Stimulated activated CD4-positive, alpha-beta T cell treated with anti-CD3 and anti-CD28 coated beads, Interleukin-4, amount 100 ng/mL, for 1 hour (primary cell): ENCODE measurements at regions not wholly inside any gene's neighbourhood (a gene's known extent, or its start where the extent isn't known, plus 50 kb on each side); places are given as distances from the start of the nearest gene placed in this dataset.

ENCODE experiments used
- DNase-seq: peaks from one replicate; pipeline ENCODE4 v3.0.0-alpha.2; 2020

DNA sequence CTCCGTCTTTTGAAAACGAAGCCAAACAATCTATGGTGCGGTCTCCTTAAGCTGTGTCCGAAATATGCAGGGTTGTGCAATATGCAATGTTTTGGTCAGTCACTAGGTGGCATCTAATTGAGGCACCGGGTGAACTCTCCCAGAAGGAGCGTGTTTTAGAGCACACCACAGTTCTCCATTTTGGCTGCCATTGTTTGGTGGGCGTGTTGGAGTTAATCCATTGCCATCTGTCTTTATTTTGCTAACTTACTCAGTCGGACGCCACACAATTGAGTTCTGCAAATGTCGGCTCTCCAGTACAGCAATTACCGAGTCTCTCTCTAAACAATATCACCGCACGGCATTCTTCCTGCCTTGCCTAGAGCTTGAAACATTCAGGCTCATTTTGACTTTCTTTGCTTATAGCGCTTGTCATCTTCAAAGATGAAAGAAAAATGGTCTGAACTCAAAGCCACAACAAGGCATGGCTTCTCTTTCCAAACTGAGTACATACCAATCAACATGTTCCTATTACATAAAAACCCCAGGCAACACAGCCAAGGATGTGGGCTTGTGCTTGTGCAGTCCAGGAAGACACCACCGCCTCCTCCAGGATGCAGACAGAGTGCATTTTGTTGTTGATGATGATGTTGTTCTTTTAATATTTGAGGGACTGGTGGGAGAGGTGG lies 182.0 kb upstream of the SERP2 start:
- peak; percentile 15 for DNase-seq

DNA sequence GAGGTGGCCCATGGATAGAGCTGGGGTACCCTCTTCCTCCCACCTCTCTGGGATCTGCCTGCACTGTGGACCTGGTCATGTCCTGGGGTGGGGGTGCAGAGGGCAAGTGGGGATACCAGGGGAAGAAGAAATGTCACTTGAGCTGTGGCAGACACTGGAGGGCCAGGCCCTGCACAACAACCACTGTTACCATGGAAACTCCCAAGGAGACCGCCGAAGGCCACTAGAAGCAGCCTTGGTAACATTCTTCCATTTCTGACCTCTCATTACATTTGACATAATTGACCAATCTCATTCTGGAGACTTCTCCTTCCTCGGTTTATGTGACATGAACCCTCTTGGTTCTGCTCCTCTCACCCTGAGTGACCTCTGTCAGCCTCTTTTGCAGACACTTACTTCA lies 179.9 kb upstream of the SERP2 start:
- DNase-seq = no peak

DNA sequence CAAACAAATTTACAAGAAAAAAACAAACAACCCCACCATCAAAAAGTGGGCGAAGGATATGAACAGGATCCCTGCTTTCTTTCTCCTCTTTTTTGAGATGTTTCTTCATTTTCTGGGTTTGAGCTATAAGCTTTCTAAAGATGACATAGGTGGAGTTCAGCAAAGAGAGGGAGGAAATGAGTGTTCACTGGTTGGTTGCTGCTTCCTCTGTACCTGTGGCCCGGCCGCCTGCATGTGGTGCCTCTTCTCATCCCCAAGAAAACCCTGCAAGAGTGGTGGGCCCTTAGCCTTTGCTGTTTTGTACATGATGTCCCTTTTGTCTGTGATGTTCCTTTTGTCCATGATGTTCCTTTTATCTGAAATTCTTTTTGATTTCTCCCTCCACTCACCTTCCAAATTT lies 178.4 kb upstream of the SERP2 start:
- no peak for DNase-seq

DNA sequence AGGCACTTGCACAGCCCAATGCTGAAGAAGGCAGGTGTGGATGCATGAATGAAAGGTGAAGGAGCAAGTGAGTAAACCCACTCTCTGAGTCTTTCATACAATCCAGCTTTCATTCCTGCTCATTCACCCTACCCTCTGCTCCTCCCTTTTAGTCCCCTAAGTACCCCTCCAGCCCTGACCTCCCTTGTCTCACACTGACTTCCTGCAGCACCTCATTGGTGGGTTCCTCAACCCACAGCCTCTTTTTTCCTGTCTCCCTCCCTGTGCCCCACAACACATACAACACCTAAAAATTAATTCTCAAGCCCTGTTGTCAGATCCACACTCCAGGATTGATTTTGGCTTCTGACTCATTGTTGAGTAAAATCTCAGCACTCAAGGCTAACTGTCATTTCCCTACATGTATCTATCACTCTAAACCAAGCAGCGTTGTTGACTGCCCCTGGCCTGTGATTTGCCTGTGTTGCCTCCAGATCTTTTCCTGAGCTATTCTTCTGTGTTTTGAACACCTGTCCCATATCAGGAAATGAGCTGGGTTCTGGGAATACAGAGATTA lies 177.3 kb upstream of the SERP2 start:
- no peak for DNase-seq

DNA sequence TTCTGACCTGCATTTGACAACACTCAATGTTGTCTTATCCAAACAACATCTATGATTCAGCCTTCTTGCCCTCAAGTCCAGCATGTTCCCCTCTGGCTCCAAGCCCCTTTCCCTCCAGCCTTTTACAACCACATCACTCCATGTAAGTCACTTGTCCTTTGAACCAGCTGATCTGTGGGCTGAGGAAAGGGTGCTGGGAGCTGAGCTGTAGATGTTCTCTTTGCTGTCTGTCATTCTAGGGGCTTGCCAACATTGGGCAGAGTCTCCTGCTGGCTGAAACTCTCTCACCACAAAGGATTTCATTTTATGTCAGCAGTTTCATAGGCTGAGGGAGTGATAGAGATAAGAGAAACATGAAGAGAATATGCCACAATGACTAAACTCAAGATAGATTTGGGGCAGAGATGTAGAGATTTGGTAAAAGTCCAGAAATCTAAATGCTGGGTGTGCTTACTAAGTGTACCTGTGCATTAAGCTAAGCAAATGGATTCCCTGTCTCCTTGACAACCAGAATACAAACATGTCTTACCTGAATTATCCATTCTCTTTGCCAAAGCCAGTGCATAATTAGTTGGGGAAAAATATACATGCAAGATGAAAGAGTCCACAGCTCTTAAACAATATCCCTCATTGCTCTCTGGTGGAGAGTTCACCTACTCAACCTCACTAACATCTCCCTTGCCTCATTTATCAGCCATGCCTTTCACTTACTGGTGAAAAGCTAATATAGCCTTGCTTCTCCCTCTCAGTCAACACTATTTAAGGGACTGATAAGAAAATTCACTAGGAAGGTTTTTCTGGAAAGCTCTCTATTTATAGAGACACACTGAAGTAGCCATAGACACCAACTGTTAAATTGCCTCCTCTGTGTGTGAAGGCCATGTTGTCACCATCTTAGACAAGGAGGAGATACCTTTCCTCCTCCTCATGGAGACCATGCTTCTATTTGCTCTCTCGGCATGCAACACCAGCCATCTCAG lies 175.5 kb upstream of the SERP2 start:
- DNase-seq = no peak

DNA sequence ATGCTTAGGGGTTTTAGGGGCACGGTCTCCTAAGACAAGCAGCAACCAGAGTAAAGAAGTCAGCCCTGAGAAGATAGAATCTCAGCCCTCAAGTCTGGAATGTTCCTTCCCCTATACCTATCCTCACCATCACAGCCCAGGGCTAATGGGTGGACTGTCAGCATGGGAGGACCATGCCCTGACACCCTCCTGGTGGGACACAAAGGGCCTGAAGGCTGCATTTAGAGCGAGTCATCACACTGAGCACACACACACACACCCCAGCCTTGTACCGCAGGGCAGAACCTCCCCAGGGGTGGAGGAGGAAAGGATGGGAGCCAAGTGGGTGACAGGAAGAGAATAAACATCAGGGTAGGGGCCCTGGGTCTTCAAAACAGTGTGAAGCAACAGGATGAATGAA lies 174.8 kb upstream of the SERP2 start:
- DNase-seq = no peak

DNA sequence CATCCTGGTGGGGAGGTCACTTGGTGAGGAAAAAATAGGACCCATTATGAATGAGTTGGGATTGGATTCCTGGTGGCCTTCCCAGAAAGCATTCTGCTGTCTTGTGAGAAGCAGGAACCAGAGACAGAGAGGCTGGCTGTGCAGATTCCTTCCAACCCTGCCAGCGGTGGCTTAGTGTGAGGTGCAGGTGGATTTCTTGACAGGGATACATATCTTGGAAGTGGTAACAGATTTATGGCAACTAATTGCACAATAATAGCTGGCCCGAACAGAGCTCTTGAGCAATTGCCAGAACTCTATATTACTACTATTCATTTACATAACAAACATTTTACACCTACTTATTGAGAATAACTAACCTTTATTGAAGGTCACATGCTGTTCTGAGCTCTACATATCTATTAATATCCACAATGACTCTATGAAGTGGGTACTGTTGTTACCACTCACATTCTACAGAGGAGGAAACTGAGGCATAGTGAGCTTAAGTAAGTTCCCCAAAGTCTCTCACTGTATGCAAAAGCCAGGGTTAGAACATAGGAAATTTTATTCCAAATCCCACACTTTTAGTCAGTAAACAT lies 173.9 kb upstream of the SERP2 start:
- DNase-seq = no peak

DNA sequence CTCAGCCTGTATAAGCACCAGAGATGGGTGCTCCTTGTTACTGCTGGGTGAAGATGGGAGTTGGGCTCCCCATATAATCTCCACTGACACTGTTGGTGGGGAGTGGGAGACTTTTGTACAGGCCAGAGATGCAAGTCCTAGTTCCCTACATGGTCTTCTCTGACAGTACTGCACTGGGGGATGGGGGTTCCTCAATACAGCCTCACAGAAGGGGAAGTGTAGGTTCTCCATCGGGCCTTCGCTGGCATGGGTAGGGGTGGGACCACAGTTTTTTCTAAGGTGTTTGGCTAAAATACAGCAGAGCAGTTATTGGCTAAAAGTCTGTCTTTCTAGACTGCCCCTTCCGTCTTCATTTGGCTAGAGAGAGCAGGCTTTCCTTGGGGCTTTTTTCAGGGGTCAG lies 167.2 kb upstream of the SERP2 start:
- no peak for DNase-seq

DNA sequence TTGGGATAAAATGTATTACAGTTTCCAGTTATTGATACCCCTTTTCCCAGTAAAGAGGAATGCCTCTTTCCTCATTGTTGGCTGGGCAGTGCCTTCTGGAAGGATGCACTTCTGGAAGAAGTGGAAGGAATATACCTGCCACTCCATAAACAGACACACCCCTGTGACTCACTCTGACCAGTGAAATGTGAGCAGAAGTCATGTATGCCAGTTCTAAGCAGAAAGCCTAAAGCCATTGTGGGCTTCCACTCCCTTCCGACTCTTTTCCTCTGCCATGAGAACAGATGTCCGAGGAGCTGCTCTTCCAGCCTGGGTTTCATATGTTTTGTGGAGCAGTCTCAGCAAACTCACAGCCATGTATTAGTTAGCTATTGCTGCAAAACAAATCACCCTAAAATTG lies 166.1 kb upstream of the SERP2 start:
- DNase-seq = no peak

DNA sequence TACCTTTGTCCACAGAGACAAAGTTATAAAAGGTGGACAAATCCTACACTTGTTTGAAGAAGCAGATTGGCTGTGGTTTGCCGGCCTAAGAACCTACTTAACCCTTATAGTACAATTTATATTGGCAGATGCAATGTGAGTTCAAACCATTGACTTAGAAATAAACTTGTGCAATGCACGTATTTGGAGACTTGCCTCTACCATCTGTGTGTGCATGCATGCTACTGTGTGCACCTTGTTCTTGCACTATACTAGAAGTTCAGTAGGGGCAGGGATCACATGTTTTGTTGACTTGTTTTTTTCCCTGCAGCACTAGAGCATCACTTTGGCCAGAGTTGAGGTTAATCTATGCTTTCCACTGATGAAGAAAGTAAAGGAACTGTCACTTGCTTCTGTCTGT lies 163.1 kb upstream of the SERP2 start:
- no peak for DNase-seq

DNA sequence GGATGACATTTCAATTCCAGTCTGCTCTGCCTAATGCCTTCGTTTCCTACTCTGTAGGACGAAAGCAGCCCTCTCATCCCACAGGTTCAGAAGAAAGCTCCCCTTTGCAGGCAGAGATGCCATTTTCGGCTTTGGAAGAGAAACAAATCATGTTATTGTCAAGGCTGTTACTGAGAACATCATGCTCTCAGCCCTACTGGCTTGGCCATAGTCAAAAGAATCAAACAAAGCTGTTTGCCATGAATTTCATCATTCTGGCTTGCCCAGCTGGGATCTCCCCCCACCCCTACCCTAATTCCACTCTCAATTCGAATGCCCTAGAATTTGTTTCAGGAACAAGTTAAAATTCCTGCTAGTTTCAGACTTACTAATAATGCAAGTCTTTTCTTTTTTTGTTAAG lies 162.3 kb upstream of the SERP2 start:
- no peak for DNase-seq

DNA sequence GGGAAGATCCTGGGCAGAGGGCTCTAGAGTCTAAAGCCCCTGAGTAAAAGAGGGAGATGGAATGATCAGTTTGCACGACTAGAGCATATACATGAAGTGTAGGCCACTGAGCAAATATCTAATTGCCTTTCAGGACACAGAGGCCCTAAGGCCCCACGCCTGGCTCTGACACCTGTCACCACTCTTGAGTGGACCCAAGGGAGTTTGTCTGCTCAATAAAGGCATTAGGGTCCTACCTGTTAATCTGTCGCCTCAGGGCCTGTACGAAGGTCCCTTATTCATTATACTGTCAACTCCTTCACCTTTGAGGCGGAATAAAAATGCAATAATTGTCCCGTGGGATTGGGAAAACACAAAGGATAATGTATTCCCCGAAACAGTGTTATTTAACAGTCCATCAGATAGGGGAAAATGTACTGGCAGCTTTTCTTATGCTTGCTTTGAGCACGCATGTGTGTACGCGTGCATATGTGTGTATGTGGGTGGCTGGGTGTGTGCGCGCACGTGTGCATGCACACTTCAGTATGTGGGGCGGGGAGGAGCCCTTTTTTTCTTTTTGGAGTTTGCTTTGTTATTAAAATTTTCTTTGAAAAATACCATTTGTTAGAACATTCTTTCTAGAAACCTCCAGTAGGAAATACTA lies 161.8 kb upstream of the SERP2 start:
- no peak for DNase-seq

DNA sequence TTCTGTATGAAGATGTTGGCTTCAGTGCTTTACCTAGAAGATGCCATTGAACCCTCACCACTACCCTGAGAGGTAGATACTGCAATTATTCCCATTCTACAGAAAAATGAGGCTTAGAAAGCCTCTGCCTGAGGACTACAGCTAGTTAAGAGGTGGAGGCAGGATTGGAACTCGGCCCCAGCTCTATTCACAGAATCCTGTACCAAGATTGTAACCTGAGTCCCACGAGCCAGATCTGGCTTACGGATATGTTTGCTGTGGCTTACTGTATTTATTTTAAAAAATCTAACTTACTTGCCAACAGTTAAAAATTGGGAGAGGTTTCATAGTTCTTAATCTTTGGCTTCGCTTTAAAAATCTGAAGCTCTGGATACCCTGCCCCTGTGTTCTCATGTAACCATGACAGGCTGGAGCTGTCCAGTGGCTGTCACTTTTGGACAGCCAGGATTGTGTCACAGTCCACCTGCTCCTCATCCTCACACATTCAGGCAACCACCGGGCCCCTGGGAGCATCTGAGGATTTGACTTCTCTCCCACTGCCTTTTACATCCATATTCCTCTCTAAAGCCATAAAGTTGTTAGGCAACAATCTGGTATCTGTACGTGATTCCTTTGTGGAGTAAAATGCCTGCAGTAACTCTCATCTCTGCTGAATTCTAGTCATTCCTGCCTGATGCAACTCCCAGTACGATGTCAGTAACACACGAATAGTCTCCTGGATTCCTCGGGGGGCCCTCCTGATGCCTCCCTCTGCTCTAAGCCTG lies 160.8 kb upstream of the SERP2 start:
- DNase-seq = no peak

DNA sequence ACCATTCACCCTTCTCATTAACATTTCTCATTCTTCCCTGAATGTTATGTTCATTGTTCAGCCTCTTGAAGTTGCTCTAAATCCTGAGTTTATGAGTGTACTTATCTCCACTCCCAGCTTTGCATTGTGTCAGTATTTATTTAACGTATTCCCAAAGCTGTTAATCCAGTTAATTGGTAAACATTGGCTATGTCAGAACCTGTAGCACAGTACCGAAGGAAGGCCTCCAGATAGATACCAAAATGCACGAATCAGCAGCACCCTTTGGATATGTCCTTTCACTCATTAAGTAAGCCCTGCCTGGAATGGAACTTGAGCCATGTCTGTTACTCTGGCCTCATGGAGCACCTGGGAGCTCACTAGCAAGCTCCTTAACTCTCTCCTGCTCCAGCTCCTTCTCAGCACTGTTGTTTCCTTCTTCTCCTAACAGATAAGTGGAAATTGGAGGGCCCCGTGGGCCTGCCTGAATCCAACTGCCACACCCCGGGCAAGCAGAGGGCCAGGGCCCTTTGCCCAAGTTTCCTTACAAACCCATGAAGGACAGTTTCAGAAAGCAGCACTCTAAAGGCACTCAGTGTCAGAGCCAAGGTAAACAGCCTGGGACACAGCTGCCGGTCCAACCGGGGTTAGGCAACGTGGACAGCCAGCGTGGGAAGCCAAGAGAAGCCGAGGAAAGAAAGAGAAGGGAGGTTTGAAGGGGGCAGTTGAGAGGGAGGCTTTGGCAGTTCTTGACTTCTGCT lies 155.0 kb upstream of the SERP2 start:
- no peak for DNase-seq

DNA sequence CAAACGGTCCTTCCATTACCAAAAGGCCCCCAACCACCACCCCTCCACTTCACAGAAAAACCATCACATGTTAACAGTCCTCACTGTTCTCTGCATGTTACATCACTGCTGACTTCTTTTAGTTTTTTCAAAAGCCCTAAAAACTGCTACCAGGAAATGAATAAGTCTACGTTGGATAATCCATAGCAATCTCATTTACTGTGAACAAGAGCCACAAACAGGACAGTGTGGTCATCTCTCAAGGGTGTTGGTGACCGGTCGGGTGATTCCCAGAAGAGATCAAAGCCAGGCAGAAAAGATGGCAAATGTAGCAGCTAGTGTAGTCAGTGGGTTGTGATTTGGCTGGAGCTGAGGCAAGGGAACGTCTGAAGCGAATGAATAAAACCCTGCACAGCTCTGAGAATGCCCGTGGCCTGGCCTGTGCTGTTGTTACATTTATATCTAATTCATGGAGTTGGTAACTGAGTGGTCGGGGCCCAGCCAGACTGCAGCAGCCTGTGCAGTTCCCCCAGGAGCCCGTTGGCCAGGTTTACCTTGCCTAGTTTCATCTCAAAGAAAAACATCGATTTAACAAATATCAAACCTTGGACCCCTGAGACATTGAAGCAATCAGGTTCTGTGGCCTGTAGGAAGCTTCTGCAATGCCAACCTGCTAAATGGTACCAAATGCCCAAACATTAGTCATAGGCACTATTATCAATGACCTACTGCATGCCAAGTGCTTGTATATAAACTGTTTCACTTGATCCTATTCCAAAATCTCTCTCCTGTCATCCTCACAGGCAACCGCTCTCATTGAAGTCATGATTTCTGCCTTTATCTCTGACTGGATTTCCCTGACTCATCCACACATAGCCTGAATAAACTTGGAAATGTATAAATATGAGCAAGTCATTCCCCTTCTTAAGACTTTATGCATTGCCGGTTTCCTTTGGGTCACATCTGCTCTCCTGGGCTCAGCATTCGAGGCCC lies 153.8 kb upstream of the SERP2 start:
- DNase-seq = no peak

DNA sequence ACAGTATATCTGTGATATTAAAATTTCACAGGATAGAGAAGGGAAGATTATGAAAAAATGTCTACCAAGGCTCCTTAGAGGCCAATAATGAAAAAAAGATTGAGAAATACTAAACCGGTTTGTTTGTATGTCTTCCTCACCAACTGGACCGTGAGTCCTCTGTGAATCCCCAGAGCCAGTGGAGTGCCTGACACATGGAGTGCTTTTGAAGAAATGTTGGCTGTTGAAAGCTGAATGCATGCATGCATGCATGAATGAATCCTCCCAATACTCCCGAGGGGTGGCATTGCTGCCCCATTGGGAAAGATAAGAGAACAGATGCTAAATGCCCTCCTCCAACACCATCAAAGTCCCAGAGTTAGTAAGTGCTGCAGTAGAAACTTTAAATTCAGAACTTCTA lies 152.7 kb upstream of the SERP2 start:
- no peak for DNase-seq

DNA sequence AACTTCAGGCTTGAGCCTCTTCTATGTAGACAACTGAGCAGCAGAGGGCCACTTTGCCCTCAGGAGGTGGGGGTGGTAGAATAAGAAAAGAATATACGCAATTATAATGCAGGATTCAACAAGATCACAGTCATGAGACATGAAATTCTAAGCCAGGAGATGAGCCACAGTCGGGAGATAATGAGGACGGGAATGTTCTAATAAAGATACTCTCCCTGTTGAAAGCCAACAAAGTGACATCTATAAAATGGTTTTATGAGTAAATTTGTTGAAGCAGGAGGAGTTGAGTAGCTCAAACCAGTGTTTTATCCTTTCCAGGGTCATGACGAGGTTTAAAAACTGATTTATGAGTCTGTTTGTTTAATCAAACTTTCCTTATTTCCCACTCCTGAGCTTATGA lies 152.0 kb upstream of the SERP2 start:
- DNase-seq = no peak

DNA sequence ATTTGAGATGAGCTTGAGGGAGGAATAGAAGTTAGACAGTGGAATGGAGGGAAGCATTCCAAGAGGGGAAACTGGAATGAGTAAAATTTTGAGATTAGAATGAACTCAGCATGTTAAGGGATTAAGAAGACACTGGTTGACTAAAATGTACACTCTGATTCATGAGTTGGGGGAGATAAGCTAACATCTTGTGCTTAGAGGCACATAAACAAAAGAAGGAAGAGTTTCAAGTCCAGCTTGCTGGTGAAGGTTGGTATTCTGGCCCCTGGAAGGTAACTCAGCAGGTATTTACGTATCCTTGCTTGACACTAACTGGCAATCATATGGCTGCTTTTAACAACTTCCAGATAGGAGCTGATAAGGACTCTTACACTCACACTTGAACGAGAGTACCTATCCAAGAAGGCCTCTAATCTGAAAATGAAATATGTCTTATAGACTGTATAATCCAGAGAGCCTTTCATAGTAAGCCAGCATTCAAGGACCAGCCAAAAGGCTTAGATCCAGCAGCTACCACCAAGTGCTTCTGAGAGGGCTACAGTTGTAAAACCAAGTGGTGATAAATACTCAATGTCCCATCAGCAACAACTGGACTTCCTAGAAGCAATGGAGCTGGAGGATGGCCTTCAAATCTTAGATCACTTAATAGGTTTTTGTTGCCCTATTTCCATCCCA lies 149.7 kb upstream of the SERP2 start:
- no peak for DNase-seq

DNA sequence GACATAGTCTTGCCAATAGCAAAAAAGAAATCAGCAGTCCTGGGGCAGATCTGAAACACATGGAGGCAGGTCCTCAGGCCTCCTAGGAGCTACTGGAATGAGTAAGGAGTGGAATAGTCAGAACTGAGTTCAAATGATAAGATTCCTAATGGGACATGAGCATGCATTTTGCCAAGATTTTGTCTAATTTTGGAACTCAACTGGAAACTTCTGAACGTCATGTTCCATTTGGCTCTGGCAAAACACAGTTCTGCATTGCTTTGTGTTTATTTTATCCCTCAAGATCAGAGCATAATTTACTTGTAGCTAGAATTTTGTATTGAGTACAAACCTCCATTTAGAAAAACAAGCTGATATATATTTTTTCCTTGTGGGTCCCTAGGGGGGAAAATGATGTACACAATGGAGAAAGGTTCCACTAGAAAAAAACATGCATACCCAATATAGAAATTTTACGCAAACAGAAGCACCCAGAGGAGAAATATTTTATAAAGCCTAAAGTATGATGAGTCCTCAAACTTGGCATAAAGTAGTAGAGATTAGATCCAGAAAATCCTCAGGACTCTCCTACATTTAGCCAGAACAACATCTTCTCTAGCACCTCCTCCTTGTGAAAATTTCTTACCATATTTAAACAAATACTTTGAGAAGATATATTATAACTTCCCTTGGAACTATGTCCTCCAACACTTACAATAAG lies 149.0 kb upstream of the SERP2 start:
- no peak for DNase-seq
